ENCODE measurements at regions not wholly inside any gene's neighbourhood (a gene's known extent, or its start where the extent isn't known, plus 50 kb on each side); places are given as distances from the start of the nearest gene placed in this dataset.

DNA sequence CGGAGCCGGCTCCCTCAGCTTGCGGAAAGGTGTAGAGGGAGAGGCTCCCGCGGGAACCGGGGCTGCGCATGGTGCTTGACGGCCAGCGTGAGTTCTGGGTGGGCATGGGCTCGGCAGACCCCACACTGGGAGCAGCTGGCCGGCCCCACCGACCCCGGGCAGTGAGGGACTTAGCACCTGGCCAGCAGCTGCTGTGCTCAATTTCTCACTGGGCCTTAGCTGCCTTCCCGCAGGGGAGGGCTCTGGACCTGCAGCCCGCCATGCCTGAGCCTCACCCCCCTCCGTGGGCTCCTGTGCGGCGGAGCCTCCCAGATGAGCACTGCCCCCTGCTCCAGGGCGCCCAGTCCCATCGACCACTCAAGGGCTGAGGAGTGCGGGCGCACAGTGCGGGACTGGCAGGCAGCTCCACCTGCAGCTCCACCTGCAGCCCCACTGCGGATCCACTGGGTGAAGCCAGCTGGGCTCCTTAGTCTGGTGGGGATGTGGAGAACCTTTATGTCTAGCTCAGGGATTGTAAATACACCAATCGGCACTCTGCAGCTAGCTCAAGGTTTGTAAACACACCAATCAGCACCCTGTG, 1141.8 kb downstream of the PCDH17 start:
- no peak overlapping the region for H3K4me3 Mint-ChIP-seq
- no peaks in the 10 kb centered on the region for H3K36me3 Mint-ChIP-seq
- H3K27me3 Mint-ChIP-seq (ENCODE audit: low read depth): no peaks in the 10 kb centered on the region
- H3K27ac Mint-ChIP-seq: no peak overlapping the region
- DNase-seq (ENCODE audit: low spot score) (no peak), ATAC-seq (no peak)
- ChIA-PET CTCF (no interaction called here), POLR2A (interaction anchor here (0.6 kb wide), 1 partner anchor 26 kb away, joined by 5 read pairs; no protein-coding TSS in a partner anchor)
- no peaks in the 10 kb centered on the region for H3K4me1 Mint-ChIP-seq
- H3K9me3 Mint-ChIP-seq: peaks cover 10% of the 10 kb centered on the region
- TF ChIP-seq OVOL2 (CRISPR knock-in tag; IDR thresholded peaks at IDR 0.05; ENCODE audit: borderline replicate concordance) (no peak), SMAD4 (CRISPR knock-in tag; IDR thresholded peaks at IDR 0.05) (no peak), ZNF416 (CRISPR knock-in tag; IDR thresholded peaks at IDR 0.05) (no peak), HMGA2 (CRISPR knock-in tag; IDR thresholded peaks at IDR 0.05) (no peak), GRHL2 (CRISPR knock-in tag; IDR thresholded peaks at IDR 0.05; ENCODE audit: insufficient replicate concordance, severe bottlenecking) (no peak), ATF1 (CRISPR knock-in tag; IDR thresholded peaks at IDR 0.05) (no peak), NR3C1 (CRISPR knock-in tag; conservative IDR thresholded peaks at IDR 0.05; ENCODE audit: low read depth) (no peak)
- TF ChIP-seq, protein P1, sequence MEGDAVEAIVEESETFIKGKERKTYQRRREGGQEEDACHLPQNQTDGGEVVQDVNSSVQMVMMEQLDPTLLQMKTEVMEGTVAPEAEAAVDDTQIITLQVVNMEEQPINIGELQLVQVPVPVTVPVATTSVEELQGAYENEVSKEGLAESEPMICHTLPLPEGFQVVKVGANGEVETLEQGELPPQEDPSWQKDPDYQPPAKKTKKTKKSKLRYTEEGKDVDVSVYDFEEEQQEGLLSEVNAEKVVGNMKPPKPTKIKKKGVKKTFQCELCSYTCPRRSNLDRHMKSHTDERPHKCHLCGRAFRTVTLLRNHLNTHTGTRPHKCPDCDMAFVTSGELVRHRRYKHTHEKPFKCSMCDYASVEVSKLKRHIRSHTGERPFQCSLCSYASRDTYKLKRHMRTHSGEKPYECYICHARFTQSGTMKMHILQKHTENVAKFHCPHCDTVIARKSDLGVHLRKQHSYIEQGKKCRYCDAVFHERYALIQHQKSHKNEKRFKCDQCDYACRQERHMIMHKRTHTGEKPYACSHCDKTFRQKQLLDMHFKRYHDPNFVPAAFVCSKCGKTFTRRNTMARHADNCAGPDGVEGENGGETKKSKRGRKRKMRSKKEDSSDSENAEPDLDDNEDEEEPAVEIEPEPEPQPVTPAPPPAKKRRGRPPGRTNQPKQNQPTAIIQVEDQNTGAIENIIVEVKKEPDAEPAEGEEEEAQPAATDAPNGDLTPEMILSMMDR (IDR thresholded peaks at IDR 0.05): no peak
- TF ChIP-seq, protein P2, sequence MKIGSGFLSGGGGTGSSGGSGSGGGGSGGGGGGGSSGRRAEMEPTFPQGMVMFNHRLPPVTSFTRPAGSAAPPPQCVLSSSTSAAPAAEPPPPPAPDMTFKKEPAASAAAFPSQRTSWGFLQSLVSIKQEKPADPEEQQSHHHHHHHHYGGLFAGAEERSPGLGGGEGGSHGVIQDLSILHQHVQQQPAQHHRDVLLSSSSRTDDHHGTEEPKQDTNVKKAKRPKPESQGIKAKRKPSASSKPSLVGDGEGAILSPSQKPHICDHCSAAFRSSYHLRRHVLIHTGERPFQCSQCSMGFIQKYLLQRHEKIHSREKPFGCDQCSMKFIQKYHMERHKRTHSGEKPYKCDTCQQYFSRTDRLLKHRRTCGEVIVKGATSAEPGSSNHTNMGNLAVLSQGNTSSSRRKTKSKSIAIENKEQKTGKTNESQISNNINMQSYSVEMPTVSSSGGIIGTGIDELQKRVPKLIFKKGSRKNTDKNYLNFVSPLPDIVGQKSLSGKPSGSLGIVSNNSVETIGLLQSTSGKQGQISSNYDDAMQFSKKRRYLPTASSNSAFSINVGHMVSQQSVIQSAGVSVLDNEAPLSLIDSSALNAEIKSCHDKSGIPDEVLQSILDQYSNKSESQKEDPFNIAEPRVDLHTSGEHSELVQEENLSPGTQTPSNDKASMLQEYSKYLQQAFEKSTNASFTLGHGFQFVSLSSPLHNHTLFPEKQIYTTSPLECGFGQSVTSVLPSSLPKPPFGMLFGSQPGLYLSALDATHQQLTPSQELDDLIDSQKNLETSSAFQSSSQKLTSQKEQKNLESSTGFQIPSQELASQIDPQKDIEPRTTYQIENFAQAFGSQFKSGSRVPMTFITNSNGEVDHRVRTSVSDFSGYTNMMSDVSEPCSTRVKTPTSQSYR (CRISPR knock-in tag; IDR thresholded peaks at IDR 0.05): no peak
- TF ChIP-seq, protein P3, sequence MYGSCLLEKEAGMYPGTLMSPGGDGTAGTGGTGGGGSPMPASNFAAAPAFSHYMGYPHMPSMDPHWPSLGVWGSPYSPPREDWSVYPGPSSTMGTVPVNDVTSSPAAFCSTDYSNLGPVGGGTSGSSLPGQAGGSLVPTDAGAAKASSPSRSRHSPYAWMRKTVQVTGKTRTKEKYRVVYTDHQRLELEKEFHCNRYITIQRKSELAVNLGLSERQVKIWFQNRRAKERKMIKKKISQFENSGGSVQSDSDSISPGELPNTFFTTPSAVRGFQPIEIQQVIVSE (CRISPR knock-in tag; IDR thresholded peaks at IDR 0.05; ENCODE audit: borderline replicate concordance): no peak
- TF ChIP-seq, protein P4, sequence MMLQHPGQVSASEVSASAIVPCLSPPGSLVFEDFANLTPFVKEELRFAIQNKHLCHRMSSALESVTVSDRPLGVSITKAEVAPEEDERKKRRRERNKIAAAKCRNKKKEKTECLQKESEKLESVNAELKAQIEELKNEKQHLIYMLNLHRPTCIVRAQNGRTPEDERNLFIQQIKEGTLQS (CRISPR knock-in tag; conservative IDR thresholded peaks at IDR 0.05): no peak

DNA sequence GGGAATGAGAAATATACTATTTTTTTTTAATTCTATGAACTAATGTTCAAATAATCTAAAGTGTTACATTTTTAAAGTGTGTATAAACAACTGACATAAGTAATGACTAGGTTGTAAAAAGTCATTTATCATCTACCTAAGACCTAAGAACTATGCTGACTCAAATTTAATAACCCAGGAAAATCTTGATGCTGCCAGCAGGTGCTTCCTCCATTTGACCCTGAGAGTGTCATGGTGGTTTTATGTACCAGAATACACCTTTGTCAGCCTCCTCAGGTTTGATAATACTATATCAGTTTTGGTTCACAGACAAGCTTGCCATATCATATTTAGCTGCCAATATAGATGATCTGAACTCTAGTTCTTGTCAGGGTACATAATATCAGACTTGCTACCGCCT, 1151.2 kb downstream of the PCDH17 start:
- H3K9me3 Mint-ChIP-seq: peaks cover 23% of the 10 kb centered on the region
- ATAC-seq (no peak), DNase-seq (ENCODE audit: low spot score) (no peak)
- no peaks in the 10 kb centered on the region for H3K27me3 Mint-ChIP-seq (ENCODE audit: low read depth)
- ChIA-PET CTCF (no interaction called here), POLR2A (no interaction called here)
- peaks cover under 1% of the 10 kb centered on the region for H3K4me1 Mint-ChIP-seq
- H3K4me3 Mint-ChIP-seq: no peak overlapping the region
- no peak overlapping the region for H3K27ac Mint-ChIP-seq
- no peak for TF ChIP-seq FOXP1 (CRISPR knock-in tag; IDR thresholded peaks at IDR 0.05; ENCODE audit: borderline replicate concordance)
- TF ChIP-seq, protein P5, sequence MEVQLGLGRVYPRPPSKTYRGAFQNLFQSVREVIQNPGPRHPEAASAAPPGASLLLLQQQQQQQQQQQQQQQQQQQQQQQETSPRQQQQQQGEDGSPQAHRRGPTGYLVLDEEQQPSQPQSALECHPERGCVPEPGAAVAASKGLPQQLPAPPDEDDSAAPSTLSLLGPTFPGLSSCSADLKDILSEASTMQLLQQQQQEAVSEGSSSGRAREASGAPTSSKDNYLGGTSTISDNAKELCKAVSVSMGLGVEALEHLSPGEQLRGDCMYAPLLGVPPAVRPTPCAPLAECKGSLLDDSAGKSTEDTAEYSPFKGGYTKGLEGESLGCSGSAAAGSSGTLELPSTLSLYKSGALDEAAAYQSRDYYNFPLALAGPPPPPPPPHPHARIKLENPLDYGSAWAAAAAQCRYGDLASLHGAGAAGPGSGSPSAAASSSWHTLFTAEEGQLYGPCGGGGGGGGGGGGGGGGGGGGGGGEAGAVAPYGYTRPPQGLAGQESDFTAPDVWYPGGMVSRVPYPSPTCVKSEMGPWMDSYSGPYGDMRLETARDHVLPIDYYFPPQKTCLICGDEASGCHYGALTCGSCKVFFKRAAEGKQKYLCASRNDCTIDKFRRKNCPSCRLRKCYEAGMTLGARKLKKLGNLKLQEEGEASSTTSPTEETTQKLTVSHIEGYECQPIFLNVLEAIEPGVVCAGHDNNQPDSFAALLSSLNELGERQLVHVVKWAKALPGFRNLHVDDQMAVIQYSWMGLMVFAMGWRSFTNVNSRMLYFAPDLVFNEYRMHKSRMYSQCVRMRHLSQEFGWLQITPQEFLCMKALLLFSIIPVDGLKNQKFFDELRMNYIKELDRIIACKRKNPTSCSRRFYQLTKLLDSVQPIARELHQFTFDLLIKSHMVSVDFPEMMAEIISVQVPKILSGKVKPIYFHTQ (CRISPR knock-in tag; IDR thresholded peaks at IDR 0.05): no peak
- no peak for TF ChIP-seq TCF7 (CRISPR knock-in tag; IDR thresholded peaks at IDR 0.05; ENCODE audit: low read depth)
- TF ChIP-seq, protein P6, sequence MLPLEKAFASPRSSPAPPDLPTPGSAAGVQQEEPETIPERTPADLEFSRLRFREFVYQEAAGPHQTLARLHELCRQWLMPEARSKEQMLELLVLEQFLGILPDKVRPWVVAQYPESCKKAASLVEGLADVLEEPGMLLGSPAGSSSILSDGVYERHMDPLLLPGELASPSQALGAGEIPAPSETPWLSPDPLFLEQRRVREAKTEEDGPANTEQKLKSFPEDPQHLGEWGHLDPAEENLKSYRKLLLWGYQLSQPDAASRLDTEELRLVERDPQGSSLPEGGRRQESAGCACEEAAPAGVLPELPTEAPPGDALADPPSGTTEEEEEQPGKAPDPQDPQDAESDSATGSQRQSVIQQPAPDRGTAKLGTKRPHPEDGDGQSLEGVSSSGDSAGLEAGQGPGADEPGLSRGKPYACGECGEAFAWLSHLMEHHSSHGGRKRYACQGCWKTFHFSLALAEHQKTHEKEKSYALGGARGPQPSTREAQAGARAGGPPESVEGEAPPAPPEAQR (CRISPR knock-in tag; IDR thresholded peaks at IDR 0.05): no peak
- peaks cover 11% of the 10 kb centered on the region for H3K36me3 Mint-ChIP-seq

Data from WTC11 (cell line).